HS-27A (cell line): ENCODE measurements at regions not wholly inside any gene's neighbourhood (a gene's known extent, or its start where the extent isn't known, plus 50 kb on each side); places are given as distances from the start of the nearest gene placed in this dataset.
A peak's percentile ranks its signal among the peaks of the same experiment; 100 is the strongest.
"Not testable (repeated sequence)": the region's sequence is repeated elsewhere in the genome, so short reads cannot be mapped to it uniquely, and the experiment has no call there.

Experiments
- DNase-seq: peaks from one replicate; pipeline ENCODE4 v3.0.0-alpha.2; 2012; ENCODE audit warnings: low read depth, missing footprints

- no peak for DNase-seq
Measured at GRCh38 chr3:197368821-197369220, 70.4 kb upstream of the DLG1 start.

- DNase-seq = no peak
Measured at GRCh38 chr3:197368330-197368729, 69.9 kb upstream of the DLG1 start.

- peak; percentile 93 for DNase-seq
Measured at GRCh38 chr3:197367081-197367780, 68.8 kb upstream of the DLG1 start.

GRCh38 chr3:197366301-197367044, 68.1 kb upstream of the DLG1 start:
- peak; percentile 78 for DNase-seq

- no peak for DNase-seq
Measured at GRCh38 chr3:197365586-197365985, 67.2 kb upstream of the DLG1 start.

- DNase-seq = no peak
Measured at GRCh38 chr3:197364410-197365071, 66.1 kb upstream of the DLG1 start.

GRCh38 chr3:197363553-197364409, 65.4 kb upstream of the DLG1 start:
- no peak for DNase-seq

GRCh38 chr3:197362081-197362480, 63.7 kb upstream of the DLG1 start:
- no peak for DNase-seq

GRCh38 chr3:197360095-197360494, 61.7 kb upstream of the DLG1 start:
- not testable (repeated sequence) for DNase-seq

GRCh38 chr3:197359476-197359875, 61.1 kb upstream of the DLG1 start:
- not testable (repeated sequence) for DNase-seq

- no peak for DNase-seq
Measured at GRCh38 chr3:197356741-197357140, 58.3 kb upstream of the DLG1 start.

- DNase-seq = no peak
Measured at GRCh38 chr3:197356275-197356674, 57.9 kb upstream of the DLG1 start.

GRCh38 chr3:197355713-197356112, 57.3 kb upstream of the DLG1 start:
- DNase-seq = no peak

- no peak for DNase-seq
Measured at GRCh38 chr3:197354568-197355001, 56.2 kb upstream of the DLG1 start.

GRCh38 chr3:197353867-197354567, 55.6 kb upstream of the DLG1 start:
- DNase-seq = no peak

GRCh38 chr3:197353001-197353866, 54.8 kb upstream of the DLG1 start:
- DNase-seq = no peak

GRCh38 chr3:197352382-197352781, 54.0 kb upstream of the DLG1 start:
- no peak for DNase-seq

GRCh38 chr3:197350446-197350845, 52.0 kb upstream of the DLG1 start:
- DNase-seq = no peak

GRCh38 chr3:197349368-197349767, 51.0 kb upstream of the DLG1 start:
- DNase-seq = no peak
